Activated naive CD4-positive, alpha-beta T cell treated with anti-CD3 and anti-CD28 coated beads for 36 hours (primary cell): ENCODE measurements at regions not wholly inside any gene's neighbourhood (a gene's known extent, or its start where the extent isn't known, plus 50 kb on each side); places are given as distances from the start of the nearest gene placed in this dataset.
A peak's percentile ranks its signal among the peaks of the same experiment; 100 is the strongest.

Source experiments
- CTCF ChIA-PET: fragments of 350-600 bp; sonication (Branson Sonifier 250); formaldehyde crosslinking; loops from one replicate; lab custom pipeline; 2021; ENCODE audit warnings: antibody characterized with exemption; lab: Charles Lee
- DNase-seq: peaks from one replicate; pipeline ENCODE4 v3.0.0-alpha.2; 2020
- H3K27ac Mint-ChIP-seq: one replicate; pipeline ENCODE4 v1.8.0; 2021; ENCODE audit warnings: mild to moderate bottlenecking, mixed read lengths
- H3K27me3 Mint-ChIP-seq: one replicate; pipeline ENCODE4 v1.8.0; 2021; ENCODE audit warnings: low read depth, mixed read lengths
- H3K36me3 Mint-ChIP-seq: one replicate; pipeline ENCODE4 v1.8.0; 2021; ENCODE audit warnings: low read depth, mixed read lengths
- H3K4me1 Mint-ChIP-seq: one replicate; pipeline ENCODE4 v1.8.0; 2021; ENCODE audit warnings: low read depth, mixed read lengths
- H3K4me3 Mint-ChIP-seq: one replicate; pipeline ENCODE4 v1.8.0; 2021; ENCODE audit warnings: mild to moderate bottlenecking, moderate library complexity, mixed read lengths
- H3K9me3 Mint-ChIP-seq: one replicate; pipeline ENCODE4 v1.8.0; 2021; ENCODE audit warnings: mixed read lengths
- intact Hi-C: fragments of 100-400 bp; cut with micrococcal nuclease; formaldehyde crosslinking; loops from one replicate; pipeline ENCODE4 v1.15.1; 2023

DNA sequence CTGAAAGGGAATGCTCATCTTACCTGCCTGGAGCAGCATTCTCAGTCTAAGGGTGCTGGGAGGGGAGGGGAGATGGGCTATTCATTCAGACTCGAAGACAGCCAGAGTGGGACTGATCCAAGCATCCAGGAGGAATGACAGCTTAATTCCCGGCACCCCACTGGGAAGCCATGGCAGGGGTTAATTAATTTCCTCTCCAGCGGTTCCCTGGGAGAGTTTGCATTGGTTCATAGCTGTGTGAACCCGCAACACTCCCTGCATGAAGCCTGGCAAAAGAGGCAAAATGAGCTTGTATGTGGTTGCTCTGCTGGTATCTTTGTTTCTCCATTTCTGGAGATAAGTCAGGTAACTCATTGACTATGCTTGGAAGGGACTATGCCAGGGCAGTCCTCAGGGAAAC lies 401.0 kb upstream of the SLC24A2 start:
- intact Hi-C loops, result no loop called here
- Mint-ChIP-seq H3K27me3 (no peaks in the 10 kb centered on the region), H3K9me3 (peaks cover 3% of the 10 kb centered on the region), H3K4me3 (no peak overlapping the region), H3K4me1 (no peaks in the 10 kb centered on the region), H3K27ac (no peak overlapping the region), H3K36me3 (no peaks in the 10 kb centered on the region)
- CTCF ChIA-PET, result interaction anchor here (0.7 to 1.4 kb wide), 2 partner anchors 9 to 11 kb away, joined by 4 read pairs; no protein-coding TSS in a partner anchor
- DNase-seq, result no peak

GRCh38 chr9:20188616-20189369 lies 400.0 kb upstream of the SLC24A2 start:
- H3K9me3 Mint-ChIP-seq, result peaks cover 4% of the 10 kb centered on the region
- H3K27me3 Mint-ChIP-seq, result no peaks in the 10 kb centered on the region
- no peaks in the 10 kb centered on the region for H3K36me3 Mint-ChIP-seq
- H3K27ac Mint-ChIP-seq, result no peak overlapping the region
- CTCF ChIA-PET, result interaction anchor here (0.7 to 1.2 kb wide), 4 partner anchors 12 to 137 kb away, joined by 3 to 5 read pairs (median 4); no protein-coding TSS in a partner anchor
- H3K4me1 Mint-ChIP-seq, result no peaks in the 10 kb centered on the region
- intact Hi-C loops, result no loop called here
- no peak for DNase-seq
- H3K4me3 Mint-ChIP-seq, result no peak overlapping the region

GRCh38 chr9:20187318-20187717 lies 398.5 kb upstream of the SLC24A2 start:
- H3K27me3 Mint-ChIP-seq, result no peaks in the 10 kb centered on the region
- intact Hi-C loops, result no loop called here
- no peaks in the 10 kb centered on the region for H3K4me1 Mint-ChIP-seq
- no peak for DNase-seq
- H3K4me3 Mint-ChIP-seq, result no peak overlapping the region
- no peak overlapping the region for H3K27ac Mint-ChIP-seq
- H3K36me3 Mint-ChIP-seq, result no peaks in the 10 kb centered on the region
- H3K9me3 Mint-ChIP-seq, result peaks cover 5% of the 10 kb centered on the region
- CTCF ChIA-PET, result no interaction called here

DNA sequence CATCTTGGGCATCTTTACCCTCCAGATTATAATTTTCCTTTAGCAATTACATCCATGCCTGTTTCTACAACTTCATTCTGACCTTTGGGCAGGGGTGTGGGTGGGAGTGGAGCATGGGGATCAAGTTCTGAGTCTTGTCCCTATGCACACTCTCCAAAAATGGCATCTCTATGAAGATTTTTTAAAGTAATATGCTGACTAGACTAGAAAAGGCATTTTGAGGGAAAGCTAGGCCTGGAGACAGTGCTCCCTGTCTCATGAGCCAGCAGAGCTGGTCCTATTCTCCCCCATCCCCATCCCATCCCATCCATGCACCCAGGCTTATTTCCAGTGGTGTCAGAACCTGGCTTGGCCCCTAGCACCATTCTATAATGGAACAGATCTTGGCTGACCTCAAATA lies 398.0 kb upstream of the SLC24A2 start:
- Mint-ChIP-seq H3K4me1 (peaks cover under 1% of the 10 kb centered on the region), H3K27me3 (no peaks in the 10 kb centered on the region)
- CTCF ChIA-PET, result no interaction called here

DNA sequence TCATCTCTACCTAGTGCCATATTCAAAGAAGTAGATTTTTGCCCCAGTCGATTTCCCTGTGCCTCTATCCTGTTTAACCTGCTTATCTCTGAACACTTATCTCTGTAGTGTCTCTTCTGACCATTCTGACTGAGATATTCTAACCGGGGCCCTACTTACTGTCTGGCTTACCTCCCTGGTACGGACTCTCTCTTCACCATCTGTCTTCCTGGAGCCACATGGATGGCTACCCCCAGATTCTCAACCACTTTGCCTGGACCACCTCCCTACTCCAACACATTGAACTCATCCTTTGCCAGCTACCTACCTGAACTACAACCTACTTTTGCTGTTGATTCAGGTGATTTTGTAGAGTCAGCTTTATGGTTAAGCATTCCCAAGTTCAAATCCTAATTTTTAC lies 397.4 kb upstream of the SLC24A2 start:
- H3K4me1 Mint-ChIP-seq, result peaks cover 5% of the 10 kb centered on the region
- H3K27ac Mint-ChIP-seq, result no peak overlapping the region
- peaks cover 6% of the 10 kb centered on the region for H3K9me3 Mint-ChIP-seq
- intact Hi-C loops, result no loop called here
- no peaks in the 10 kb centered on the region for H3K36me3 Mint-ChIP-seq
- no peak overlapping the region for H3K4me3 Mint-ChIP-seq
- CTCF ChIA-PET, result no interaction called here
- DNase-seq, result no peak
- H3K27me3 Mint-ChIP-seq, result no peaks in the 10 kb centered on the region

More for the DNA sequence above, 398.0 kb upstream of the SLC24A2 start:
- Mint-ChIP-seq H3K9me3 (peaks cover 6% of the 10 kb centered on the region), H3K27ac (no peak overlapping the region), H3K36me3 (no peaks in the 10 kb centered on the region), H3K4me3 (no peak overlapping the region)
- intact Hi-C loops, result no loop called here
- no peak for DNase-seq

GRCh38 chr9:20184541-20184940 lies 395.7 kb upstream of the SLC24A2 start:
- Mint-ChIP-seq H3K27me3 (no peaks in the 10 kb centered on the region), H3K4me3 (no peak overlapping the region), H3K9me3 (peaks cover 6% of the 10 kb centered on the region), H3K27ac (no peak overlapping the region), H3K36me3 (no peaks in the 10 kb centered on the region), H3K4me1 (peaks cover 5% of the 10 kb centered on the region)
- no peak for DNase-seq
- CTCF ChIA-PET, result interaction anchor here (0.6 to 0.7 kb wide), 3 partner anchors 26 to 691 kb away, joined by 3 to 8 read pairs (median 3); no protein-coding TSS in a partner anchor
- intact Hi-C loops, result no loop called here

- CTCF ChIA-PET, result no interaction called here
- peaks cover 4% of the 10 kb centered on the region for H3K9me3 Mint-ChIP-seq
Measured at GRCh38 chr9:20178679-20179078, 389.8 kb upstream of the SLC24A2 start.

DNA sequence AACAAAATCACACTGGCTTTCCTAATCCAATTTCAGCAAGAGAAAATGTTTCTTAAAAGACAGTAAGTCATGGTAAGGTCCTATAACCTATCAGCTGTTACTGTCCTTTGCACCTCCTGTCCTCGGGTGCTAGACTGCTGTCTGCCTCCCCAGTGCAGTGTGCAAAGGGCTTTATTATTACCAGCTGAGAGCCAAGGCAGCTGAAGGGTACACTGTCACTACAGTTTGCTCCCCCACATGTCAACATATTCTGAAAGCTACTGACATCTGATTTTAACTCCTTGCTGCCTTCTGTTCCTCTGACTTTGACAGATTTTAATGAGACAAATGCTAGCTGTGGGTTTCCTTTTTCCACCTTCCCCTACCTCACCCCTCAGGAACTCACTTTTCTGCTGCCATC lies 389.4 kb upstream of the SLC24A2 start:
- H3K27me3 Mint-ChIP-seq, result no peaks in the 10 kb centered on the region
- H3K27ac Mint-ChIP-seq, result no peak overlapping the region
- intact Hi-C loops, result no loop called here
- H3K36me3 Mint-ChIP-seq, result no peaks in the 10 kb centered on the region
- H3K9me3 Mint-ChIP-seq, result peaks cover 4% of the 10 kb centered on the region
- CTCF ChIA-PET, result no interaction called here
- H3K4me1 Mint-ChIP-seq, result peaks cover 5% of the 10 kb centered on the region
- DNase-seq, result no peak
- H3K4me3 Mint-ChIP-seq, result no peak overlapping the region

More at GRCh38 chr9:20178679-20179078, 389.8 kb upstream of the SLC24A2 start:
- intact Hi-C loops, result no loop called here
- Mint-ChIP-seq H3K36me3 (no peaks in the 10 kb centered on the region), H3K4me1 (peaks cover 5% of the 10 kb centered on the region), H3K4me3 (no peak overlapping the region), H3K27ac (no peak overlapping the region), H3K27me3 (no peaks in the 10 kb centered on the region)
- no peak for DNase-seq

DNA sequence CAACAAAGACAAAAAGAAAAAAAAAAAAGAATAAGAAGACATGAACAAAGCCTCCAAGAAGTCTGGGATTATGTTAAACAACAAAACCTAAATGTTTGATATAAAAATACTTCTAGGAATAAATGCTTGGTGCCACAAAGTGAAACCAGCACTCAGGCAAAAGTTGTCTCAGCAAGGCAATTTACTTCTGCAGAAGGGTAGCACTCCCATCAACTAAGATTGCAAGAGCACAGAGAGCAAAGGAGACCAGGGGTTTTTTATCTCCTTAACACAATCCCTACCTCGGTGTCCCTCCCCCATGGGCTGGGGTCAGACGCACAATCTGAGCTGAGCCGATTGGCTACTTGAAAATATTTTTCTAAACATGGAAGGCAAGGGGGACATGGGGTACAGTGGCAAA lies 381.3 kb upstream of the SLC24A2 start:
- no peak overlapping the region for H3K27ac Mint-ChIP-seq
- H3K36me3 Mint-ChIP-seq, result peaks cover 12% of the 10 kb centered on the region
- no peaks in the 10 kb centered on the region for H3K4me1 Mint-ChIP-seq
- no peaks in the 10 kb centered on the region for H3K27me3 Mint-ChIP-seq
- peaks cover 45% of the 10 kb centered on the region for H3K9me3 Mint-ChIP-seq
- no peak overlapping the region for H3K4me3 Mint-ChIP-seq
- DNase-seq, result no peak
- intact Hi-C loops, result no loop called here
- CTCF ChIA-PET, result no interaction called here

- Mint-ChIP-seq H3K4me3 (no peak overlapping the region), H3K4me1 (no peaks in the 10 kb centered on the region), H3K9me3 (no peaks in the 10 kb centered on the region), H3K27me3 (no peaks in the 10 kb centered on the region), H3K27ac (no peak overlapping the region), H3K36me3 (no peaks in the 10 kb centered on the region)
- no peak for DNase-seq
- intact Hi-C loops, result no loop called here
- CTCF ChIA-PET, result interaction anchor here (1.0 kb wide), 1 partner anchor 19 kb away, joined by 3 read pairs; no protein-coding TSS in a partner anchor
Measured at GRCh38 chr9:20152151-20152725, 363.4 kb upstream of the SLC24A2 start.

GRCh38 chr9:20148416-20148815 lies 359.6 kb upstream of the SLC24A2 start:
- Mint-ChIP-seq H3K36me3 (no peaks in the 10 kb centered on the region), H3K4me3 (no peak overlapping the region), H3K4me1 (peaks cover 9% of the 10 kb centered on the region), H3K9me3 (no peaks in the 10 kb centered on the region), H3K27me3 (peaks cover 3% of the 10 kb centered on the region), H3K27ac (no peak overlapping the region)
- DNase-seq, result no peak
- intact Hi-C loops, result no loop called here
- CTCF ChIA-PET, result no interaction called here

GRCh38 chr9:20144197-20144596 lies 355.4 kb upstream of the SLC24A2 start:
- intact Hi-C loops, result no loop called here
- no peaks in the 10 kb centered on the region for H3K36me3 Mint-ChIP-seq
- peaks cover 3% of the 10 kb centered on the region for H3K27me3 Mint-ChIP-seq
- H3K4me1 Mint-ChIP-seq, result peaks cover 9% of the 10 kb centered on the region
- CTCF ChIA-PET, result no interaction called here
- no peak overlapping the region for H3K27ac Mint-ChIP-seq
- H3K4me3 Mint-ChIP-seq, result no peak overlapping the region
- H3K9me3 Mint-ChIP-seq, result no peaks in the 10 kb centered on the region
- peak; percentile 12 for DNase-seq
